ENCODE measurements at regions not wholly inside any gene's neighbourhood (a gene's known extent, or its start where the extent isn't known, plus 50 kb on each side); places are given as distances from the start of the nearest gene placed in this dataset.

DNA sequence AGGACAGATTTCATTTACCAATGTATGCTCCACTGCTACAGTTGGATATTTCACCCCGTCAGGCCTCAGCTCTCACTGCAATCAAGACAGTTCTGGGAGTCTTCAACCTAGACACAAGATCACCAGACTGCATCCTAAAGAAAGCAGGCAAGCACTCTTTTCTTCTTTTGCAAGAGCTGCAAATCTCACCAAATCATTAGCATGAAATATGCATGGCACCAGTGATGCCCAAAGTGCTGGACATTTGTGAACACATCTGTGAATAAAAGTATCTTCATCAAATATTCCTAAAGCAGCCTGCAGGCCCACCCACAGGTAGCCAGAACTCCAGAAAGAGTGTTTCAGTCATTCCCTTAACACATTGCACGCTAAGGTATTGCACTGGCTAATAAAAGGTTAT is 87.5 kb downstream of the RBM43 start:
- TF ChIP-seq ZC3H10 (CRISPR knock-in tag; IDR thresholded peaks at IDR 0.05), result no peak
- no peak for TF ChIP-seq RARB (CRISPR knock-in tag; IDR thresholded peaks at IDR 0.05)
- no peak for TF ChIP-seq ISL1 (CRISPR knock-in tag; IDR thresholded peaks at IDR 0.05)
- no peak for TF ChIP-seq TOX (CRISPR knock-in tag; IDR thresholded peaks at IDR 0.05; ENCODE audit: borderline replicate concordance)
- no peak for TF ChIP-seq SNAI2 (CRISPR knock-in tag; IDR thresholded peaks at IDR 0.05)
- no peak for TF ChIP-seq ZNF8 (CRISPR knock-in tag; IDR thresholded peaks at IDR 0.05)
- TF ChIP-seq ESRRG (CRISPR knock-in tag; IDR thresholded peaks at IDR 0.05), result no peak
- no peak for TF ChIP-seq GLIS3 (CRISPR knock-in tag; IDR thresholded peaks at IDR 0.05)
- TF ChIP-seq, protein P1, sequence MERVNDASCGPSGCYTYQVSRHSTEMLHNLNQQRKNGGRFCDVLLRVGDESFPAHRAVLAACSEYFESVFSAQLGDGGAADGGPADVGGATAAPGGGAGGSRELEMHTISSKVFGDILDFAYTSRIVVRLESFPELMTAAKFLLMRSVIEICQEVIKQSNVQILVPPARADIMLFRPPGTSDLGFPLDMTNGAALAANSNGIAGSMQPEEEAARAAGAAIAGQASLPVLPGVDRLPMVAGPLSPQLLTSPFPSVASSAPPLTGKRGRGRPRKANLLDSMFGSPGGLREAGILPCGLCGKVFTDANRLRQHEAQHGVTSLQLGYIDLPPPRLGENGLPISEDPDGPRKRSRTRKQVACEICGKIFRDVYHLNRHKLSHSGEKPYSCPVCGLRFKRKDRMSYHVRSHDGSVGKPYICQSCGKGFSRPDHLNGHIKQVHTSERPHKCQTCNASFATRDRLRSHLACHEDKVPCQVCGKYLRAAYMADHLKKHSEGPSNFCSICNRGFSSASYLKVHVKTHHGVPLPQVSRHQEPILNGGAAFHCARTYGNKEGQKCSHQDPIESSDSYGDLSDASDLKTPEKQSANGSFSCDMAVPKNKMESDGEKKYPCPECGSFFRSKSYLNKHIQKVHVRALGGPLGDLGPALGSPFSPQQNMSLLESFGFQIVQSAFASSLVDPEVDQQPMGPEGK (CRISPR knock-in tag; IDR thresholded peaks at IDR 0.05; ENCODE audit: borderline replicate concordance), result no peak
- TF ChIP-seq OSR1 (CRISPR knock-in tag; IDR thresholded peaks at IDR 0.05), result no peak
- TF ChIP-seq ARNTL (CRISPR knock-in tag; IDR thresholded peaks at IDR 0.05; ENCODE audit: borderline replicate concordance, low read depth), result no peak
- TF ChIP-seq, protein P2, sequence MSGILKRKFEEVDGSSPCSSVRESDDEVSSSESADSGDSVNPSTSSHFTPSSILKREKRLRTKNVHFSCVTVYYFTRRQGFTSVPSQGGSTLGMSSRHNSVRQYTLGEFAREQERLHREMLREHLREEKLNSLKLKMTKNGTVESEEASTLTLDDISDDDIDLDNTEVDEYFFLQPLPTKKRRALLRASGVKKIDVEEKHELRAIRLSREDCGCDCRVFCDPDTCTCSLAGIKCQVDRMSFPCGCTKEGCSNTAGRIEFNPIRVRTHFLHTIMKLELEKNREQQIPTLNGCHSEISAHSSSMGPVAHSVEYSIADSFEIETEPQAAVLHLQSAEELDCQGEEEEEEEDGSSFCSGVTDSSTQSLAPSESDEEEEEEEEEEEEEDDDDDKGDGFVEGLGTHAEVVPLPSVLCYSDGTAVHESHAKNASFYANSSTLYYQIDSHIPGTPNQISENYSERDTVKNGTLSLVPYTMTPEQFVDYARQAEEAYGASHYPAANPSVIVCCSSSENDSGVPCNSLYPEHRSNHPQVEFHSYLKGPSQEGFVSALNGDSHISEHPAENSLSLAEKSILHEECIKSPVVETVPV (CRISPR knock-in tag; IDR thresholded peaks at IDR 0.05), result no peak
